Muscle layer of duodenum (tissue), 2 donors: ENCODE measurements at regions not wholly inside any gene's neighbourhood (a gene's known extent, or its start where the extent isn't known, plus 50 kb on each side); places are given as distances from the start of the nearest gene placed in this dataset.
"Not testable (repeated sequence)": the region's sequence is repeated elsewhere in the genome, so short reads cannot be mapped to it uniquely, and the experiment has no call there.

Experiments used
- H3K27ac ChIP-seq: one replicate; pipeline ENCODE4 v1.7.0; 2013; ENCODE audit warnings: mild to moderate bottlenecking, low read length
- H3K27me3 ChIP-seq: one replicate; pipeline ENCODE4 v1.7.0; 2013; ENCODE audit warnings: low read depth, mild to moderate bottlenecking, control low read depth, low read length
- H3K36me3 ChIP-seq, 2 donors: one replicate each; pipeline ENCODE4 v1.7.0; 2013; ENCODE audit warnings: low read length in 2 of 2, control low read depth in 1 of 2, mild to moderate bottlenecking in 1 of 2; ENCODE audit not compliant: insufficient read depth in 2 of 2, control insufficient read depth in 1 of 2
- H3K4me1 ChIP-seq, 2 donors: one replicate each; pipeline ENCODE4 v1.7.0; 2013; ENCODE audit warnings: low read length in 2 of 2, mild to moderate bottlenecking in 2 of 2, control low read depth in 1 of 2, moderate library complexity in 1 of 2; ENCODE audit not compliant: insufficient read depth in 2 of 2, control insufficient read depth in 1 of 2
- H3K4me3 ChIP-seq, 2 donors: one replicate each; pipeline ENCODE4 v1.7.0; 2013; ENCODE audit warnings: low read length in 2 of 2, low read depth in 1 of 2, mild to moderate bottlenecking in 1 of 2
- H3K9me3 ChIP-seq, 2 donors: one replicate each; pipeline ENCODE4 v1.7.0; 2013; ENCODE audit warnings: low read length in 2 of 2, control low read depth in 1 of 2, mild to moderate bottlenecking in 1 of 2; ENCODE audit not compliant: control insufficient read depth in 1 of 2
- donor health status: healthy.

DNA sequence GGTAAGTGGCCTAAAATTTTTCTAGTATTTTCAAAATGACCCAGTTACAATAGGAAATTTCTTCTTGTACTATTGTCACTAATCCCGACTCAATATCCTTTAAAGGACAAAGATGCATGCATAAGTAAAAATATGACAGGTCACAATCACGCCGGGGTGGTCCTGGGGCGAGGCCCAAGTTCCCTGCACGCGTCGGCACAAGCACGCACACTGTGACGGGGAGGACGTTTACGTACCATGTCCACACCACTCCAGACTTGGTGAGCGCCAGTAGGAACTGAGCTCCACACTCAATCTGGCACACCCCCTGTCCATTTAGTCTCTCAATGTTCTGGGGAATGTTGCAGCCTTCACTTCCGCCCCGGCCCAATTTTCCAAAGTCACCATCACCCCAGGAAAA is 128.7 kb downstream of the GOLGA6L22 start:
- H3K9me3 ChIP-seq, H3K4me3 ChIP-seq, H3K27me3 ChIP-seq, H3K27ac ChIP-seq, H3K36me3 ChIP-seq, H3K4me1 ChIP-seq: not testable (repeated sequence)

DNA sequence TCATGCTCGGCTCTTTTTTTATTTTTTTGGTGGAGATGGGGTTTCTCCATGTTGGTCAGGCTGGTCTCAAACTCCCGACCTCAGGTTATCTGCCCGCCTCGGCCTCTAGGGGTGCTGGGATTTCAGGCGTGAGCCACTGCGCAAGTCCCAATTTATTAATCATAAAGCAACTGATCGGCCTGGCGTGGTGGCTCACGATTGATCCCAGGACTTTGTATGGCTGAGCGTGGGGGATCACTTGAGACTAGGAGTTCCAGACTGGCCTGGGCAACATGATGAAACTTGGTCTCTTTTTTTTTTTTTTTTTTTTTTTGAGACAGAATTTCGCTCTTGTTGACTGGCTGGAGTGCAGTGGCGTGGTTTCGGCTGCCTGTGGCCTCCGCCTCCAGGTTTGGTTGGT is 139.8 kb downstream of the GOLGA6L22 start:
- not testable (repeated sequence) for H3K27me3 ChIP-seq, H3K27ac ChIP-seq, H3K9me3 ChIP-seq, H3K4me3 ChIP-seq, H3K4me1 ChIP-seq, H3K36me3 ChIP-seq

DNA sequence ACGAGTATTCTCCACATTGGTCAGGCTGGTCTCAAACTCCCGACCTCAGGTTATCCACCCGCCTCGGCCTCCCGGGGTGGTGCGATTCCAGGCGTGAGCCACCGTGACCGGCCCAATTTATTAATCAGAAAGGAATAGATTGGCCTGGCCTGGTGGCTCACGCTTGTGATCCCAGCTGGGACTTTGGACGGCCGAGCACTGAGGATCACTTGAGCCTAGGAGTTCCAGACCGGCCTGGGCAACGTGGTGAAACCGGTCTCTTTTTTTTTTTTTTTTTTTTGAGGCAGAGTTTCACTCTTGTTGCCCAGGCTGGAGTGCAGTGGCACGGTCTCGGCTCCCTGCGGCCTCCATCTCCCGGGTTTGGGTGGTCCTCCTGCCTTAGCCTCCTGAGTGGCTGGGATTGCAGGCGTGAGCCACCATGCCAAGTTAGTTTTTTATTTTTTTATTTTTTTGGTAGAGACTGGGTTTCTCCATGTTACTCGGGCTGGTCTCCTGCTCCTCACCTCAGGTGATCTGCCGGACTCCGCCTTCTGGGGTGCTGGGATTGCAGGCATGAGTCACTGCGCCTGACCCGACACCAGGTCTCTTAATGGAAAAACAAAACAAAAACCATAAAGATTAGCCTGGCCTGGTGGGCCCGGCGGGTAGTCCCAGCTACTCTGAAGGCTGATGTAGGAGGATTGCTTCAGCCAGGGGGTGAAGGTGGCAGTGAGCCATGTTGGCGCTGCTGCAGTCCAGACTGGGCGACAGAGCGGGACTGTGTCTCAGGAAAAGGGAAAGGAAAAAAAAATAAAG is 141.0 kb downstream of the GOLGA6L22 start:
- H3K4me1 ChIP-seq, H3K36me3 ChIP-seq, H3K27me3 ChIP-seq, H3K4me3 ChIP-seq, H3K9me3 ChIP-seq, H3K27ac ChIP-seq: not testable (repeated sequence)

DNA sequence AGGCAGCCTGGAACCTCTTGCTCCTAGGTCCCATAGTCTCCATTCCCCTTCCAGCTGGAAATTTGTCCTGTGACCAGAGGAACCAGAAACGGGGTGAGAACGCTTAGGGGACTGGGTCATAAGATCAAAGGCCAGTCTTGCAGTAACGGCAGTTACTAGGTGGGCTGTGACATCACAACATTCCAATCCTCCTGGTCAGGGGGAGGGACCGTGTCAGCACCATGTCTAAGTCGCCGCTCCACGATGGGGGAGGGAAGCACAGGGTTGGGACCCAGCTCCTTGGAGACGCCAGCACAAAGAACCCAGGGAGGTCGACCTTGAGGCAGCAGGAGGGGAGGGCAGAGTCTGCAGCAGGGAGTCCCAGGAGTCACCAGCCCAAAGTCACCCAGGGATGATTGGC is 158.3 kb downstream of the GOLGA6L22 start:
- H3K4me3 ChIP-seq, H3K27me3 ChIP-seq, H3K9me3 ChIP-seq, H3K27ac ChIP-seq, H3K4me1 ChIP-seq, H3K36me3 ChIP-seq: not testable (repeated sequence)

DNA sequence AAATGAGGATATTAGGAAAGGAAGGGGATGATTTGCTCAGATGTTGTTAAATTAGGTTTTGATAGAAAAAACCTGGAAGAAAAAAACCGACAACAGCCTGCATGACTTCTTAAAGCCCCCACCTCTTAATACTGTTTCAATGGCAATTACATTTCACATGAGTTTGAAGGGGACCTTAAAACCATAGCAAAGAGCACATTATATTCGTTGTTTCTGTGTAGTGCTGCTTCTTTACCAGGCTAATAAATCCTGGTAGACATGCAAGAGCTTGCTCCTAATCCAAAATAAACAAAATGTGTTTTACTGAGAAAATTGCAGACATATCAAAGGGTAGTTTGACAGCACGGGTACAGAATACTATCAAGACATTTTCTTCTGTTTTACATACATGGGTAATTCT is 154.7 kb upstream of the NIPA1 start:
- H3K4me3 ChIP-seq, H3K27ac ChIP-seq, H3K9me3 ChIP-seq, H3K4me1 ChIP-seq, H3K36me3 ChIP-seq, H3K27me3 ChIP-seq: not testable (repeated sequence)

DNA sequence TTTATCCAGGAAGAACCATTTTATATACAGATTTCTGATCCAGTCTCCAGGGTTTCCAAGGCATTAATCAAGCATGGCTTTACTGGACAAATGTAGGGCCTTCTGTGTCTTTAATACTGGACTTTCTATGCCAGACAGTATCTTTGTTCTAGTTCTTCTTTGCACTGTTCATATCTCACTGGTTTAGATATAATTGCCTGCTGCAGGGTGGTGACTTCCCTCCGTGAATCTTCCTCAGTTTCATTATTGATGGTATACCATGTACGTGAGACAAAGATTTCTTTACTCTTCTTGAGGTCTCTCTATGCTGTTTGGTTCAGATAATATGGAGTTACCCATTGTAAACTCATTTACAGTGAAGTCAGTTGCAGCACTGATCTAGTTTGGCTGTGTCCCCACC is 146.5 kb upstream of the NIPA1 start:
- not testable (repeated sequence) for H3K27ac ChIP-seq, H3K4me3 ChIP-seq, H3K36me3 ChIP-seq, H3K27me3 ChIP-seq, H3K9me3 ChIP-seq, H3K4me1 ChIP-seq

DNA sequence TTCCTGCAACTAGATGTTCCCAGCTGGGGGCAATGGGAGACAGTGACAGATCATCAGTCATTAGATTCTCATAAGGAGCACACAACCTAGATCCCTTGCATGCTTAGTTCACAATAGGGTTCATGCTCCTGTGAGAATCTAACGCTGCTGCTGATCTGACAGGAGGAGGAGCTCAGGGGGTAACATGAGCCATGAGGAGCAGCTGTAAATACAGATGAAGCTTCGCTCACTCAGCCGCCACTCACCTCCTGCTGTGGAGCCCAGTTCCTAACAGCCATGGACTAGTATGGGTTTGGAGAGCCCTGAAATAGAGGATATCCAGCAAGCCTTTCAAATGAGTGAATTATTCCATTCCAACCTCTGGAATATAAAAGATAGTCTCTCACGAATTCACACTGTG is 137.0 kb upstream of the NIPA1 start:
- H3K36me3 ChIP-seq, H3K27me3 ChIP-seq, H3K9me3 ChIP-seq, H3K27ac ChIP-seq, H3K4me3 ChIP-seq, H3K4me1 ChIP-seq: not testable (repeated sequence)

DNA sequence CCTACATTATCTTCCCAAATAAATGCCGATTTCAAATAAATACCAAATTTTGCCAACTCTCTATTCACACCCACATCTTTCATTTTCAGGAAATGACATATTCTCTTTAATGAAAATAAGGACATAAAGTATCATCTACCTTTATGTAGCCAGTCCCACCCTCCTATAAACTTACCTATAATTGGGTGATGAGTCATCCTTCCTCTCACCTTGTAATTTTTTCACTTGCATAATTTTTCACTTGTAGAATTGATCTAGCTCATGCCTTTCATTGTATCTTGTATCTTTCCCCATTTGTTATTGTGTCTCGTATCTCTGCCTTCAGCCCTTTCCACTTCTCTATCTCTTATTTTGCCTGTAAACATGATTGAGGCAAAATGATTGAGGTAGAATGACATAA is 135.3 kb upstream of the NIPA1 start:
- H3K4me1 ChIP-seq, H3K9me3 ChIP-seq, H3K4me3 ChIP-seq, H3K36me3 ChIP-seq, H3K27ac ChIP-seq, H3K27me3 ChIP-seq: not testable (repeated sequence)

DNA sequence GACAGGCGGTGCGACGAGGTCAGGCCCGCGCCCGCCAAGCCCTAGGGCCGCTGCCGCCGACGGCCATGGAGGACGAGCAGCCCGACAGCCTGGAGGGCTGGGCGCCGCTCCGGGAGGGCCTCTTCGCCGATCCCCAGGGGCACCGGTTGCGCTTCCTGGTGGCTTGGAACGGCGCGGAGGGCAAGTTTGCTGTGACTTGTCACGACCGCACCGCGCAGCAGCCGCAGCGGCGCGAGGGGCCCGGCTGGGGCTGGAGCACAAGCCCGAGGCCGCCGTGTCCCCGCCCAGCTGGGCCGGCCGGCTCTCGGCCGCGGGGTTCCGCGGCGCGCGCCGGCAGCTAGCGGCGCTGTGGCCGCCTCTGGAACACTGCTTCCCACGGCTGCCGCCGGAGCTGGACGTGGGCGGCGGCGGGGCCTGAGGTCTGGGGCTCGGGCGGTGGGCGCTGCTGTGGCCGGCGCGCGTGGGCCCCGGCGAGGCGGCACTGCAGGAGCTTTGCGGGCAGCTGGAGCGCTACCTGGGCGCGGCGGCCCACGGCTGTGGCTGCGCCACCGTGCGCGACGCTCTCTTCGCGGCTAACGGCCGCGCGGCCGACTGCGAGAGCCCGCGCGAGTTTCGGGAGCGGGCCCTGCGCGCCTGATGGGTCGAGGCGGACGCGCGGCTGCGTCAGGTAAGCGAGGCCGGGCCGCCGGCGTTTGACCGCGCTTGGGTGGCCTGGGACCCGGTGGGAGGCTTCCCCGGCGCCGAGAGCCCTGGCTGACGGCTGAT is 122.0 kb upstream of the NIPA1 start:
- H3K27ac ChIP-seq, H3K36me3 ChIP-seq, H3K4me1 ChIP-seq: not testable (repeated sequence)

DNA sequence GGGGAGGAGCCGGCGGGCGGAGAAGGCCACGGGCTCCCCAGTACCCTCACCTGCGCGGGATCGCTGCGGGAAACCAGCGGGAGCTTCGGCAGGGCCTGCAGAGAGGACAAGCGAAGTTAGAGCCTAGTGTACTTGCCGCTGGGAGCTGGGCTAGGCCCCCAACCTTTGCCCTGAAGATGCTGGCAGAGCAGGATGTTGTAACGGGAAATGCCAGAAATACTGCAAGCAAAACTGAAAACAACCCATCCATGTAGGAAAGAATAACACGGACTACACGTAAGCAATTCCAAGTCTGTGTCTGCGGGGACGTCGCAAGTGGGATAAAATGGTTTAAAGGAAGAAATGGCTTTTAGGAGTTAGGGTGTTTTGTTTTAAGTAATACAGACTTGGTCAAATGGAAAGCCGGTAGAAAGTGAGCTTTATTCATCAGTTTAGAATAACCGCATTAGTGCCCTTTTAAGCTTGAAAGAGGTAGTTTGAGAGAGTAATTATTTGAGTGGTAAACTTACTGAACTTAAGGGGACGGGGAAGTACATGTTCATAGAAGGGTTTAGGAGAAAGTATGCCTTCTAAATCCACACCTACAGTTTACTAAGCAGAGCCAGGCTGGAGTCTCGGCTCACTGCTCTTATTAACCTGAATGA is 121.3 kb upstream of the NIPA1 start:
- H3K27ac ChIP-seq, result not testable (repeated sequence)

More for the DNA sequence above, 122.0 kb upstream of the NIPA1 start:
- H3K27me3 ChIP-seq, H3K9me3 ChIP-seq: not testable (repeated sequence)
- peak overlapping the region in 1 of 2 donors; percentile 60 for H3K4me3 ChIP-seq

DNA sequence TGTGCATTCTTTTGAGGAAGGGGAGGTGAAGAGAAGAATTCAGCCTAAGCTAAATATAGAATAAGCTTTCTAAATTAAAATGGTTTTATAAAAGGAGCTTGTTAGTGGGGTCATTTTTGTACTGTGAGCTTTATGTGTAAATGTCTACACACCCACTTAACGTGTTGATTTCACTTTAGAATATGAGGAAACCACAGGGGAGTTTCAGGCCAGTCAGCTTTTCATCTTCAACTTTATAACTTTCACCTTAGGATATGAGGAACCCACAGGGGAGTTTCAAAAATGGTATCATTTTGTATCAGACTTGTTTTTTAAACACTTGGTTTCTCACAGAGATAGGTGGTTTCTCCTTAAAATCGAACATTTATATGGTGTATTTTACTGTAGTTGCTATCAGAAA is 120.7 kb upstream of the NIPA1 start:
- peak overlapping the region in 1 of 2 donors; percentile 60 for H3K4me3 ChIP-seq
- not testable (repeated sequence) for H3K9me3 ChIP-seq, H3K36me3 ChIP-seq, H3K27me3 ChIP-seq, H3K27ac ChIP-seq, H3K4me1 ChIP-seq

More for the DNA sequence above, 121.3 kb upstream of the NIPA1 start:
- H3K4me3 ChIP-seq, result peak overlapping the region; percentile 16 to 60
- H3K36me3 ChIP-seq, H3K9me3 ChIP-seq, H3K27me3 ChIP-seq, H3K4me1 ChIP-seq: not testable (repeated sequence)
